Endothelial cell of umbilical vein (primary cell): ENCODE measurements at regions not wholly inside any gene's neighbourhood (a gene's known extent, or its start where the extent isn't known, plus 50 kb on each side); places are given as distances from the start of the nearest gene placed in this dataset.

ENCODE experiments used
- BruUV-seq: library from RNA; stranded (reverse); fragments of 400-500 nt; replicated peaks from 2 replicates; lab custom pipeline; 2021; lab: Mats Ljungman, UMichigan
- CTCF ChIA-PET: fragments of 300-600, 350-600 bp; sonication (Branson Sonifier 250); formaldehyde crosslinking; loops from one replicate; lab custom pipeline; 2021; ENCODE audit warnings: antibody characterized with exemption, inconsistent platforms; lab: Charles Lee
- POLR2A ChIA-PET: fragments of 300-600, 350-600 bp; sonication (Branson Sonifier 250); formaldehyde crosslinking; loops from one replicate; lab custom pipeline; 2021; ENCODE audit warnings: antibody characterized with exemption, inconsistent platforms; lab: Charles Lee
- DNase-seq: peaks from one replicate; pipeline ENCODE4 v3.0.0-alpha.2; 2011; ENCODE audit warnings: low read depth, low spot score
- FAIRE-seq: peaks from 2 replicates; lab custom pipeline; 2011; peaks lifted over from hg19 to GRCh38; lab: Jason Lieb, UNC
- H2AFZ ChIP-seq: 2 replicates; pipeline ENCODE4 v1.6.0; 2012; ENCODE audit warnings: low read depth, low read length, control low read depth, inconsistent platforms
- H3K27ac ChIP-seq: 2 replicates; pipeline ENCODE4 v1.5.1; 2011; ENCODE audit warnings: low read depth, mild to moderate bottlenecking, control low read depth, low read length, moderate library complexity; ENCODE audit not compliant: insufficient read depth
- H3K27me3 ChIP-seq, 2 experiments: 2 replicates each; pipeline versions ENCODE4 v1.6.0 to v1.6.1; 2011; ENCODE audit warnings: low read length in 2 of 2, mixed read lengths in 1 of 2; ENCODE audit not compliant: control insufficient read depth in 2 of 2, insufficient read depth in 2 of 2
- H3K36me3 ChIP-seq, 2 experiments: 2 replicates in 1 of 2; 3 replicates in 1 of 2; pipeline ENCODE4 v1.5.1; 2011; ENCODE audit warnings: low read length in 2 of 2, mild to moderate bottlenecking in 1 of 2, moderate library complexity in 1 of 2; ENCODE audit not compliant: control insufficient read depth in 2 of 2, insufficient read depth in 2 of 2; ENCODE audit errors: extremely low read depth in 1 of 2
- H3K4me1 ChIP-seq: 3 replicates; pipeline ENCODE4 v1.5.1; 2011; ENCODE audit warnings: mild to moderate bottlenecking, low read length; ENCODE audit not compliant: control insufficient read depth, insufficient read depth; ENCODE audit errors: extremely low read depth
- H3K4me2 ChIP-seq: 2 replicates; pipeline ENCODE4 v1.6.1; 2011; ENCODE audit warnings: low read length, control low read depth, mixed read lengths; ENCODE audit not compliant: insufficient read depth
- H3K4me3 ChIP-seq, 3 experiments: fragments of 200-600 bp in 1 of 3; sonication (generic), shearing (Covaris generic) in 1 of 3; replicated peaks in 1 of 3; 2 replicates each; pipeline ENCODE4 v1.5.1; 2011 to 2016; ENCODE audit warnings: control low read depth in 3 of 3, low read length in 3 of 3, mild to moderate bottlenecking in 2 of 3, inconsistent platforms in 1 of 3, low read depth in 1 of 3, moderate library complexity in 1 of 3; ENCODE audit not compliant: insufficient read depth in 1 of 3
- H3K79me2 ChIP-seq: 2 replicates; pipeline ENCODE4 v1.6.0; 2012; ENCODE audit warnings: low read length, inconsistent platforms; ENCODE audit not compliant: control insufficient read depth, insufficient read depth
- H3K9ac ChIP-seq: replicated peaks from 2 replicates; pipeline ENCODE3; 2011; ENCODE audit warnings: low read length, control low read depth; ENCODE audit not compliant: insufficient read depth; ENCODE audit errors: extremely low read depth
- H3K9me1 ChIP-seq: replicated peaks from 3 replicates; pipeline ENCODE4 v1.6.0; 2011; ENCODE audit warnings: mild to moderate bottlenecking, low read length; ENCODE audit not compliant: control insufficient read depth, insufficient read depth; ENCODE audit errors: extremely low read depth
- H3K9me3 ChIP-seq: replicated peaks from 2 replicates; pipeline ENCODE4 v1.5.1; 2012; ENCODE audit warnings: low read length, inconsistent platforms; ENCODE audit not compliant: control insufficient read depth, insufficient read depth
- H4K20me1 ChIP-seq: replicated peaks from 2 replicates; pipeline ENCODE3; 2011; ENCODE audit warnings: mild to moderate bottlenecking, low read length; ENCODE audit not compliant: control insufficient read depth, insufficient read depth; ENCODE audit errors: extremely low read depth
- EZH2 ChIP-seq: IDR thresholded peaks from 2 replicates; pipeline ENCODE4 v1.6.1; 2012; ENCODE audit warnings: borderline replicate concordance, low read depth, mild to moderate bottlenecking, moderate library complexity, low read length, inconsistent platforms; ENCODE audit not compliant: severe bottlenecking
- FOS ChIP-seq: IDR thresholded peaks from 2 replicates; pipeline ENCODE4 v1.6.1; 2011; ENCODE audit warnings: mild to moderate bottlenecking, low read length, moderate library complexity, borderline replicate concordance; ENCODE audit not compliant: insufficient read depth
- GATA2 ChIP-seq: IDR thresholded peaks from 2 replicates; pipeline ENCODE4 v1.7.0; 2011; ENCODE audit warnings: low read depth, mild to moderate bottlenecking, moderate library complexity, mixed read lengths, low read length; ENCODE audit not compliant: insufficient read length, insufficient read depth
- JUN ChIP-seq: IDR thresholded peaks from 2 replicates; pipeline ENCODE4 v1.6.1; 2011; ENCODE audit warnings: borderline replicate concordance, low read depth; ENCODE audit not compliant: insufficient read length, insufficient read depth
- MYC ChIP-seq: IDR thresholded peaks from one replicate; pipeline ENCODE4 v1.6.1; 2011; ENCODE audit warnings: mild to moderate bottlenecking, low read depth, low read length
- POLR2A ChIP-seq: IDR thresholded peaks from 2 replicates; pipeline ENCODE4 v1.6.1; 2012; ENCODE audit warnings: low read depth, mild to moderate bottlenecking, control low read depth, low read length
- POLR2AphosphoS5 ChIP-seq: IDR thresholded peaks from 2 replicates; pipeline ENCODE4 v1.6.1; 2012; ENCODE audit warnings: low read depth, mild to moderate bottlenecking, control low read depth, low read length, moderate library complexity; ENCODE audit not compliant: insufficient read depth
- dilution Hi-C: fragments of 300-500 bp; cut with MboI; formaldehyde crosslinking; loops from one replicate; pipeline ENCODE4 v1.15.0; 2019; ENCODE audit warnings: low sequenced_read_pairs; ENCODE audit not compliant: extremely low pct_ligation_motif_present
- intact Hi-C: fragments of 100-400 bp; cut with micrococcal nuclease; formaldehyde crosslinking; loops from one replicate; pipeline ENCODE4 v1.10.0; 2022
- TF ChIP-seq, protein P1 (sequence below): IDR thresholded peaks from 2 replicates; pipeline ENCODE4 v1.6.1; 2011; ENCODE audit not compliant: insufficient read depth, insufficient read length
- TF ChIP-seq, protein P2 (sequence below), 2 donors: IDR thresholded peaks; 1 replicate in 1 of 2; 2 replicates in 1 of 2; pipeline ENCODE4 v1.5.1; 2011; ENCODE audit warnings: low read length in 2 of 2, mild to moderate bottlenecking in 2 of 2, moderate library complexity in 2 of 2, control low read depth in 1 of 2, inconsistent platforms in 1 of 2, low read depth in 1 of 2; ENCODE audit not compliant: insufficient read depth in 1 of 2; ENCODE audit errors: extremely low read depth in 1 of 2

DNA sequence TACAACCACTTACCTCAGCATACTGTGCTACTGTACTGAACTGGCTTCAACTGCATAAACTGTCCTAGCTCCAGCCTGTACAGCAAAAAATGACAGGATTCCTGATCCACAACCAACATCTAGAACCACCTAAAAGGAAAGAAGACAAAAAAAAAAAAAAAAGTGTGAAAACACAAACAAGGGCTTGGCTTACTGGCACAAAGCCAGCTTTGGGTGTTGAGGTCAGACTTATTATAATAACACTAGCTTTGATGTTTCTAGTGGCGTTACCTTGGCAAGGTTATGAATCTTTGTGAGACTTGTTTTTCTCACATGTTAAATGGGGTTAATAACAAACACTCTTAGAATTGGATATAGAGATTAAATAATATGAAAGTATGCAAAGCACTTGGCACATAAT lies 148.5 kb upstream of the PUM3 start:
- ChIA-PET CTCF (no interaction called here), POLR2A (no interaction called here)
- intact Hi-C loops (no loop called here), dilution Hi-C loops (no loop called here)
- H3K27ac ChIP-seq: no peak overlapping the region
- H3K9ac ChIP-seq: no peak overlapping the region
- H3K79me2 ChIP-seq: no peaks in the 10 kb centered on the region
- BruUV-seq: no TSS peak
- no peak overlapping the region for H3K4me3 ChIP-seq
- DNase-seq: no peak
- no peak for FAIRE-seq
- no peaks in the 10 kb centered on the region for H3K9me3 ChIP-seq
- no peak overlapping the region for H2AFZ ChIP-seq
- no peaks in the 10 kb centered on the region for H3K36me3 ChIP-seq
- TF ChIP-seq GATA2: no peak
- no peak for TF ChIP-seq POLR2AphosphoS5
- TF ChIP-seq FOS: no peak
- TF ChIP-seq, protein P1, sequence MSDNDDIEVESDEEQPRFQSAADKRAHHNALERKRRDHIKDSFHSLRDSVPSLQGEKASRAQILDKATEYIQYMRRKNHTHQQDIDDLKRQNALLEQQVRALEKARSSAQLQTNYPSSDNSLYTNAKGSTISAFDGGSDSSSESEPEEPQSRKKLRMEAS: no peak
- TF ChIP-seq JUN: no peak
- no peak for TF ChIP-seq EZH2
- TF ChIP-seq, protein P2, sequence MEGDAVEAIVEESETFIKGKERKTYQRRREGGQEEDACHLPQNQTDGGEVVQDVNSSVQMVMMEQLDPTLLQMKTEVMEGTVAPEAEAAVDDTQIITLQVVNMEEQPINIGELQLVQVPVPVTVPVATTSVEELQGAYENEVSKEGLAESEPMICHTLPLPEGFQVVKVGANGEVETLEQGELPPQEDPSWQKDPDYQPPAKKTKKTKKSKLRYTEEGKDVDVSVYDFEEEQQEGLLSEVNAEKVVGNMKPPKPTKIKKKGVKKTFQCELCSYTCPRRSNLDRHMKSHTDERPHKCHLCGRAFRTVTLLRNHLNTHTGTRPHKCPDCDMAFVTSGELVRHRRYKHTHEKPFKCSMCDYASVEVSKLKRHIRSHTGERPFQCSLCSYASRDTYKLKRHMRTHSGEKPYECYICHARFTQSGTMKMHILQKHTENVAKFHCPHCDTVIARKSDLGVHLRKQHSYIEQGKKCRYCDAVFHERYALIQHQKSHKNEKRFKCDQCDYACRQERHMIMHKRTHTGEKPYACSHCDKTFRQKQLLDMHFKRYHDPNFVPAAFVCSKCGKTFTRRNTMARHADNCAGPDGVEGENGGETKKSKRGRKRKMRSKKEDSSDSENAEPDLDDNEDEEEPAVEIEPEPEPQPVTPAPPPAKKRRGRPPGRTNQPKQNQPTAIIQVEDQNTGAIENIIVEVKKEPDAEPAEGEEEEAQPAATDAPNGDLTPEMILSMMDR (IDR thresholded peaks at IDR 0.05; ENCODE audit: extremely low read depth in 1 of 2, insufficient read depth in 1 of 2, low read depth in 1 of 2, low read length in 2 of 2): no peak
- no peak for TF ChIP-seq MYC
- TF ChIP-seq POLR2A: no peak
- H3K27me3 ChIP-seq: no peaks in the 10 kb centered on the region
- H3K4me1 ChIP-seq: no peaks in the 10 kb centered on the region
- no peaks in the 10 kb centered on the region for H3K9me1 ChIP-seq
- H3K4me2 ChIP-seq: no peak overlapping the region
- H4K20me1 ChIP-seq: no peaks in the 10 kb centered on the region
